ENCODE measurements at regions not wholly inside any gene's neighbourhood (a gene's known extent, or its start where the extent isn't known, plus 50 kb on each side); places are given as distances from the start of the nearest gene placed in this dataset.

DNA sequence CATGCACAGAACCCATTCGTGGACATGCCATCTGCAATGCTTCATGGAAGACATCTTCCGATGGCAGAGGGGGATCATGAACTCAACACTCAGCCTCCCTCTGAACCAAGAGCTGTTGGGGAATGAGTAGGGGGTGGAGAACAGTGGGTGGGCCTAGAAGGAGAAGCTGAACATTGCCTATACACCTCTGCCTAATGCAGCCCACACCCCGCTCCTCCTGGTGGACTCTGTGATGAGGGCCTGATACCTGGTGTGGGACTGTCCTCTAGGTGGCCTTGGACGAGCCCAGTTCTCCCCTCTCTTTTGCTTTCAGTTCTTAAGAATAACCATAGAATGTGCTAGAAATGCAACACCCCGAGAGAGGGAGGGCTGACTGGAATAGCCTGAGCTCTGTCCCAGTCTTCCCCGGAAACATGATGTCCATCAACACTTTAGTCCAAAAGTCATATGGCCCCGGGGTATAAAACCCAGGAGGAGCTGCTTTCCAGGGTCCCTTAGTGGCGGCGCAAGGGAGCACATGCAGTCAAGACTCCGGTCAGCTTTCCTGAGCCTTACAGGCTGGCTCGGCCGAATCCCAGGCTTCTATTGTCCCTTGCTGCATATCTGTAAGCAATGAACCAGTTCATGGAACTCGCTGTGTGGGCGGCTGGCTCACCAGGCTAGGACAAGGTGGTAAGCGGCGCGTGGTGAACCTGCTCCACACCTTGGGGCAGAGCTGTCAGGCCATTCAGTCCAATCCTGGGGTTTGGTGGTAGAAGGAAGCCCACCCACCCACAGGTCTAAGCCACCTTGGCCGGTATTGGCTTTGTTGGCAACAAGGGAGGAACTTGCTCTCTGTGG, 216.9 kb downstream of the CTTN start:
- no peak overlapping the region for H3K4me3 ChIP-seq (ENCODE audit: low read depth in 1 of 2, low read length in 2 of 2)
- no peaks in the 10 kb centered on the region for H3K27me3 ChIP-seq (ENCODE audit: insufficient read depth, low read length, poor library complexity)
- no peaks in the 10 kb centered on the region for H3K79me2 ChIP-seq (ENCODE audit: insufficient read depth, low read length)
- no peak overlapping the region for H3K4me2 ChIP-seq (ENCODE audit: insufficient read depth, low read length)
- no peak for DNase-seq
- H2AFZ ChIP-seq (ENCODE audit: low read depth, low read length): no peak overlapping the region
- TF ChIP-seq EZH2 (IDR thresholded peaks at IDR 0.05; ENCODE audit: borderline replicate concordance, low read depth, low read length, severe bottlenecking): no peak
- TF ChIP-seq, protein P1, sequence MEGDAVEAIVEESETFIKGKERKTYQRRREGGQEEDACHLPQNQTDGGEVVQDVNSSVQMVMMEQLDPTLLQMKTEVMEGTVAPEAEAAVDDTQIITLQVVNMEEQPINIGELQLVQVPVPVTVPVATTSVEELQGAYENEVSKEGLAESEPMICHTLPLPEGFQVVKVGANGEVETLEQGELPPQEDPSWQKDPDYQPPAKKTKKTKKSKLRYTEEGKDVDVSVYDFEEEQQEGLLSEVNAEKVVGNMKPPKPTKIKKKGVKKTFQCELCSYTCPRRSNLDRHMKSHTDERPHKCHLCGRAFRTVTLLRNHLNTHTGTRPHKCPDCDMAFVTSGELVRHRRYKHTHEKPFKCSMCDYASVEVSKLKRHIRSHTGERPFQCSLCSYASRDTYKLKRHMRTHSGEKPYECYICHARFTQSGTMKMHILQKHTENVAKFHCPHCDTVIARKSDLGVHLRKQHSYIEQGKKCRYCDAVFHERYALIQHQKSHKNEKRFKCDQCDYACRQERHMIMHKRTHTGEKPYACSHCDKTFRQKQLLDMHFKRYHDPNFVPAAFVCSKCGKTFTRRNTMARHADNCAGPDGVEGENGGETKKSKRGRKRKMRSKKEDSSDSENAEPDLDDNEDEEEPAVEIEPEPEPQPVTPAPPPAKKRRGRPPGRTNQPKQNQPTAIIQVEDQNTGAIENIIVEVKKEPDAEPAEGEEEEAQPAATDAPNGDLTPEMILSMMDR (IDR thresholded peaks at IDR 0.05; ENCODE audit: borderline replicate concordance, extremely low read depth, low read length, poor library complexity, severe bottlenecking): no peak
- no peaks in the 10 kb centered on the region for H3K4me1 ChIP-seq (ENCODE audit: insufficient read depth, low read length)
- H3K9ac ChIP-seq (ENCODE audit: low read depth, low read length): no peak overlapping the region
- no peaks in the 10 kb centered on the region for H3K36me3 ChIP-seq (ENCODE audit: insufficient read depth, low read length)
- no peak overlapping the region for H3K27ac ChIP-seq (ENCODE audit: low read length)
- no peak for ATAC-seq (ENCODE audit: insufficient read depth, low read depth)
- peaks cover 5% of the 10 kb centered on the region; the same call in 1 of the 2 replicates for H4K20me1 ChIP-seq (ENCODE audit: insufficient read depth, low read length)
- peaks cover 5% of the 10 kb centered on the region for H3K9me3 ChIP-seq (ENCODE audit: insufficient read depth, low read length, severe bottlenecking)

DNA sequence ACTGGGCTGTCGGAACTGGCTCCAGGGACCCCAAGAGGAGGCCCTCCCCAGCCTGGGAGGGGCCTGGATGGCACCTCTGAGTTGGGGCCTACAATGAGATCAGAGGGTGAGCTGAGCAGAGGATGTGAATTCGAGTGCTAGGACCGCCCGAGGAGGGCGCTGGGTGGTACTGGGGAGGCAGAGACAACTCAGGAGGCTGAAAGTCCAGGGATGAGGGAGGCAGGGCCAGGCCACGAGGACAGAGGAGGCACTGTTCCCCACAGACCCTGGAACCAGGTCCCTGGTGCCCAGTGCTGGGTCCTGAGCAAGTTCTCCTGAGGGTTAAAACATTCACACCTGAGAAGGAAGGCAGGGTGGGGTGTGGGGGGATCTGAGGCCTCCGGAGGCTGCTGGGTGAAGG, 218.0 kb downstream of the CTTN start:
- no peak for ATAC-seq (ENCODE audit: insufficient read depth, low read depth)
- Histone ChIP-seq H3K9ac (ENCODE audit: low read depth, low read length) (no peak overlapping the region), H3K27me3 (ENCODE audit: insufficient read depth, low read length, poor library complexity) (no peaks in the 10 kb centered on the region)

GRCh38 chr11:70616938-70617654, 218.8 kb downstream of the CTTN start:
- no peak for DNase-seq
- Histone ChIP-seq H4K20me1 (ENCODE audit: insufficient read depth, low read length) (no peaks in the 10 kb centered on the region), H3K36me3 (ENCODE audit: insufficient read depth, low read length) (no peaks in the 10 kb centered on the region), H3K79me2 (ENCODE audit: insufficient read depth, low read length) (no peaks in the 10 kb centered on the region), H3K4me3 (ENCODE audit: low read depth in 1 of 2, low read length in 2 of 2) (no peak overlapping the region), H3K9me3 (ENCODE audit: insufficient read depth, low read length, severe bottlenecking) (peaks cover 12% of the 10 kb centered on the region), H3K27ac (ENCODE audit: low read length) (no peak overlapping the region), H3K4me1 (ENCODE audit: insufficient read depth, low read length) (no peaks in the 10 kb centered on the region), H3K9ac (ENCODE audit: low read depth, low read length) (no peak overlapping the region), H3K4me2 (ENCODE audit: insufficient read depth, low read length) (no peak overlapping the region), H2AFZ (ENCODE audit: low read depth, low read length) (no peak overlapping the region), H3K27me3 (ENCODE audit: insufficient read depth, low read length, poor library complexity) (no peaks in the 10 kb centered on the region)
- TF ChIP-seq, protein P1 (IDR thresholded peaks at IDR 0.05; ENCODE audit: borderline replicate concordance, extremely low read depth, low read length, poor library complexity, severe bottlenecking): no peak
- no peak for TF ChIP-seq EZH2 (IDR thresholded peaks at IDR 0.05; ENCODE audit: borderline replicate concordance, low read depth, low read length, severe bottlenecking)
- ATAC-seq (ENCODE audit: insufficient read depth, low read depth): no peak

More for the DNA sequence above, 218.0 kb downstream of the CTTN start:
- no peak for DNase-seq
- peaks cover 12% of the 10 kb centered on the region for H3K9me3 ChIP-seq (ENCODE audit: insufficient read depth, low read length, severe bottlenecking)
- peaks cover under 1% of the 10 kb centered on the region; the same call in 1 of the 2 replicates for H4K20me1 ChIP-seq (ENCODE audit: insufficient read depth, low read length)
- no peaks in the 10 kb centered on the region for H3K4me1 ChIP-seq (ENCODE audit: insufficient read depth, low read length)
- no peak overlapping the region for H3K27ac ChIP-seq (ENCODE audit: low read length)
- no peak overlapping the region for H3K4me2 ChIP-seq (ENCODE audit: insufficient read depth, low read length)
- no peaks in the 10 kb centered on the region for H3K79me2 ChIP-seq (ENCODE audit: insufficient read depth, low read length)
- H3K36me3 ChIP-seq (ENCODE audit: insufficient read depth, low read length): no peaks in the 10 kb centered on the region
- no peak overlapping the region for H2AFZ ChIP-seq (ENCODE audit: low read depth, low read length)
- H3K4me3 ChIP-seq (ENCODE audit: low read depth in 1 of 2, low read length in 2 of 2): no peak overlapping the region
- TF ChIP-seq, protein P1 (IDR thresholded peaks at IDR 0.05; ENCODE audit: borderline replicate concordance, extremely low read depth, low read length, poor library complexity, severe bottlenecking): no peak
- no peak for TF ChIP-seq EZH2 (IDR thresholded peaks at IDR 0.05; ENCODE audit: borderline replicate concordance, low read depth, low read length, severe bottlenecking)
